Peyer's patch (tissue), 4 donors: ENCODE measurements at regions not wholly inside any gene's neighbourhood (a gene's known extent, or its start where the extent isn't known, plus 50 kb on each side); places are given as distances from the start of the nearest gene placed in this dataset.

Source experiments
- POLR2A ChIP-seq, 2 donors: fragments of 450-650 bp; IDR thresholded peaks; one replicate each; pipeline ENCODE4 v1.5.1; 2017; ENCODE audit warnings: antibody characterized with exemption in 2 of 2, mild to moderate bottlenecking in 2 of 2, moderate library complexity in 2 of 2
- TF ChIP-seq, protein P1 (sequence below), 6 experiments: fragments of 450-650 bp in 4 of 6; fragments of 200-600 bp in 2 of 6; sonication (generic) in 1 of 6; IDR thresholded peaks; one replicate each; pipeline ENCODE4 v1.5.1; 2017 to 2019; ENCODE audit warnings: antibody characterized with exemption in 6 of 6, mild to moderate bottlenecking in 3 of 6, moderate library complexity in 1 of 6

DNA sequence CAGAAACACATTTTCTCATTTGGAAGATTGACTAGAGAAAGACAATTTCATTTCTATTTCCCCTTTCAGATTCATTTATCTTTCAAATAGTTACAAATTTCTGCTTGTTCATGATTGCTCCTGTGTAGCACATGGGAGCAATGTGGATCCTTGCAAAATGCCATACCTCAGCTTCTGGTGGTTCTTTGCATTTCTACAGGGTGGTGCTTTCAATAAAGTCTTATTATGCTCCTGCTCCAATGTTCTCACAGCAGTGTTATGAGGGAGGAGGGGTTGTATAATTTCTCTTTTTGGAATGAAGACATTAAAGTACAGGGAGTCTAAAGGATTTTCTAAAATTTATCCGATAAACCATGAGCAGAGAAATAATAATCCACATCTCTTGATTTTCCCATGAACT is 280.1 kb upstream of the ATP10A start:
- no peak for TF ChIP-seq POLR2A (IDR thresholded peaks at IDR 0.05)
- TF ChIP-seq, protein P1, sequence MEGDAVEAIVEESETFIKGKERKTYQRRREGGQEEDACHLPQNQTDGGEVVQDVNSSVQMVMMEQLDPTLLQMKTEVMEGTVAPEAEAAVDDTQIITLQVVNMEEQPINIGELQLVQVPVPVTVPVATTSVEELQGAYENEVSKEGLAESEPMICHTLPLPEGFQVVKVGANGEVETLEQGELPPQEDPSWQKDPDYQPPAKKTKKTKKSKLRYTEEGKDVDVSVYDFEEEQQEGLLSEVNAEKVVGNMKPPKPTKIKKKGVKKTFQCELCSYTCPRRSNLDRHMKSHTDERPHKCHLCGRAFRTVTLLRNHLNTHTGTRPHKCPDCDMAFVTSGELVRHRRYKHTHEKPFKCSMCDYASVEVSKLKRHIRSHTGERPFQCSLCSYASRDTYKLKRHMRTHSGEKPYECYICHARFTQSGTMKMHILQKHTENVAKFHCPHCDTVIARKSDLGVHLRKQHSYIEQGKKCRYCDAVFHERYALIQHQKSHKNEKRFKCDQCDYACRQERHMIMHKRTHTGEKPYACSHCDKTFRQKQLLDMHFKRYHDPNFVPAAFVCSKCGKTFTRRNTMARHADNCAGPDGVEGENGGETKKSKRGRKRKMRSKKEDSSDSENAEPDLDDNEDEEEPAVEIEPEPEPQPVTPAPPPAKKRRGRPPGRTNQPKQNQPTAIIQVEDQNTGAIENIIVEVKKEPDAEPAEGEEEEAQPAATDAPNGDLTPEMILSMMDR (IDR thresholded peaks at IDR 0.05): no peak
